HS-5 (cell line): ENCODE measurements at regions not wholly inside any gene's neighbourhood (a gene's known extent, or its start where the extent isn't known, plus 50 kb on each side); places are given as distances from the start of the nearest gene placed in this dataset.

Experiments used
- DNase-seq: peaks from one replicate; pipeline ENCODE4 v3.0.0-alpha.2; 2012; ENCODE audit warnings: low read depth

- no peak for DNase-seq
These were observed 154.8 kb upstream of the ID2 start for GRCh38 chr2:8527031-8527430.

DNA sequence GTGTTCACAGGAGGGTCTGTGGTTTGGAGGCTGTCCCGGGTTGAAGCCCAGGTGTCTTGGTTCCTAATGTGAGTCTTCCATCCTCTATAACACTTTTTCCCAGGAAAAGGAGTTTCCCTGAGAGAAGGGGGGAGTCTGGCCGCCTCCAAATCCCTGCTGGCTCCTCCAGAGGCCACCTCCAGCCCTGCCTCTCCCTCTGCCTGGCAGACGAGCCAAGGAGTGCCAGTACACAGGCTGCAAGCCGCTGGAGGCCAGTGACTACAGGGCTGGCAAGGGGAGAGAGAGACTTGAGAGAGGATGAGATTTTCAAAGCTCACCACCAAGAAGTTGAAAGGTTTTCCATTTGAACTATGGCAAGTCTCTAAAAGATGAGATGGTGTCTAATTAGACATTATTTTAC, 154.2 kb upstream of the ID2 start:
- DNase-seq = no peak

DNA sequence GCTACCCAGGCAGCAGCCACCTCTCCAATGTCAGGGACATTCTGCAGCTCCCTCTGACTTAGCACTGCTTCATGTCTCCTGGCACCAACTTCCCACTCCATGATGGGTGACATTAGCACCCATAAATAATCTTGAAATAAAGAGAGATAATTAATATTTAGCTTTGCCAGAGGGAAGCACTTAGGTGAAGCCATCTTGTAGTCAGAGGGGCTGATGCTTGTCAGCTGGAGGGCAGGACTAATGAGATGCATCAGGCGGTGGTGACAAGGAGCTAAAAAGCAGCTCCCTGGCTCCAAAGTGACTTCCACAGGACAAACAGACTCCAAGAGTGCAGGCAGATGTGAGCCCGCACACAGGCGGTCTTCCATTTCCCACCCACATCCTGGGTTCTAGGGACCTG, 153.0 kb upstream of the ID2 start:
- DNase-seq = no peak

DNA sequence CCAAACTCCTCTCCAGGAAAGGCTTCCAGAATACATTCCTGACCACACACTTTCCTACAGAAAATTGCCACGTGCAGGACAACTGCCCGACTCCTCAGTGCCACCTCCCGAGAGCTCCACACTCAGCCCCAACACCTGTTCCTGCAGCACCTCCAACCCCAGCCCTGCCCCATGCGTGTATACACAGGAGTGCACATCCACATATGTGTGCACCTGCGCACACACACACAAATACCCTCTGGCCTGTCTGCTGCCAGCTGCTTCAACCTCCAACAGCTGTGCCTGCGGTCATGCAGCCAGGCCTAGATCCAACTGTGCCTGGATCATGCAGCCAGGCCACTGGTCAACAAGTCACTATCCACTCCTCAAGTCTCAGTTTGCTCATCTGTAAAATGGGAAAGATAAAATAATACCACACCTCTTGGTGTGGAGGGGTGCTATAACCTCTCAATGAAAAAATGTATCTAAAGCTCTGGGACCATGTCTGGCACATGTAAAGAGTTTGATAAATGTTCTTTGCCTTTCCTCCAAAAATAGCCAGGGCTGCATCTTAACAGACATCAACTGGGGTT, 152.1 kb upstream of the ID2 start:
- DNase-seq = no peak

DNA sequence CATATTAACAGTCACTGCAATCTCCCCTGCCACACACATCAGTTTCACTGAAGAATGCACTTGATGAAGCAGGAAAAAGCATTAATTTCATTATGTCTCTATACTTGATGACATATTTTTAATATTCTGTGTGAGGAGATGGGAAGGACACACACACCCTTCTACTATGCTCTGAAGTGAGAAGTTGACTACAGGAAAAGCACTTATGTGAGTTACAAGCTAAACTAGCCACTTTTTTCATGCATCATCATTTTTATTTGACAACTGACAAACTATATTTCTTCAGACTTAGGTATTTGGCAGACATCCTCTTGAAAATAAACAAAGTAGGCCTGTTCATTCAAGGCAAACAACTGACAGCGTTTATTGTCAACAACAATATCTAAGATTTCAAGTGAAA, 150.4 kb upstream of the ID2 start:
- DNase-seq = no peak

- DNase-seq = no peak
These were observed 149.4 kb upstream of the ID2 start for GRCh38 chr2:8532438-8532837.

DNA sequence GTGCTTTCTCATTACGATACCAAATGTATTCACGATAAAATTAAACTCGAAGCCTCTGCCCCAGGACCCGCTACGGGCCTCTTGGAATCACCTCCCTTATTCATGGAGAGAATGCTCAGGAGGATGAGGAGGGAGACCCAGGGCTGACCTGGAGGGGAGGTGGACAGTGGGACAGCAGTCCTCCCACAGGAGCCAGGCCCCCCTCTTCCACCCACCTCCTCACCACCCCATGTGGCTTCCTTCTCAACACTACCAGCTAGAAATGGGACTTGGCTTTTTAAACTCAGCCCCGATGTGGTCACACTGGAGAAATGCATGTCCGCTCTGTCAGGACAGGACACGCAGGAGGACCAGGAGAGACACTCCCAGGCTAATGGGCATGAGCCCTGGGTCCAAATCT, 147.9 kb upstream of the ID2 start:
- DNase-seq = no peak

GRCh38 chr2:8534386-8534728, 147.5 kb upstream of the ID2 start:
- DNase-seq = no peak

DNA sequence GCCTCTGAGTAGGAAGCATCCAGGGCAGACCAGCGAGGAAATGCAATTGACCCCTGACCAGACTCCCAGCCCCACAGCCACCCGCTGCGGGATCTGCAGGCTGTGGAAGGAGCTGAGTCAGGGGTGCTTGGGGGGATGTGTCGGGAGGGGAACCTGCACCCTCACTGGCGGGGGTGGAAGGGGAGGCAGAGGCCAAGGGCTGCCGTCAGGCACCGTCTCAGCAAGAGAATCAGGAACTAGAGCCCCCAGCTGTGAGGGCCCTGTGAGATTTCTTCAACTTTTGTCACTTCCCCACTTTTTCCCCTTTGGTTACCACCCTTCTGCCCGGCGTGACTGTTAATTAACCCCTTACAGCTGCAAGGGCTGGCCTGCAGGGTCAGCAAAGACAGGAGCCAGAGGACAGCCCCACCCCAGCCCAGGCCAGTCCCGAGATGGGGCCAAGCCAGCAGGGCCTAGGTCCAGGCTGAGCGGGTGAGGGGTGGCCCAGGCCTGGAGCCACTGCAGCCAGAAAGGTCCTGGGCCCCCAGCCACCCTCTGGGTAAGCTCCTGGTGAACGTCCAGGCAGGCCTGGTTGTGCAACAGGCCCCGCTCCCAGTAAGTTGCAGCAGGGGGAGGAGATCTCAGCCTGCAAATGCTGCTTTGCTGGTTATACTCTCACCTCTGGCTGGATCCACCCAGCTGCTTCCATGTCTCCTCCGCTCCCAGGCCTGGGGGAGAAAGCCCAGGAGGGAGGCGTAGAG, 147.0 kb upstream of the ID2 start:
- DNase-seq = no peak

GRCh38 chr2:8535469-8535795, 146.4 kb upstream of the ID2 start:
- no peak for DNase-seq

DNA sequence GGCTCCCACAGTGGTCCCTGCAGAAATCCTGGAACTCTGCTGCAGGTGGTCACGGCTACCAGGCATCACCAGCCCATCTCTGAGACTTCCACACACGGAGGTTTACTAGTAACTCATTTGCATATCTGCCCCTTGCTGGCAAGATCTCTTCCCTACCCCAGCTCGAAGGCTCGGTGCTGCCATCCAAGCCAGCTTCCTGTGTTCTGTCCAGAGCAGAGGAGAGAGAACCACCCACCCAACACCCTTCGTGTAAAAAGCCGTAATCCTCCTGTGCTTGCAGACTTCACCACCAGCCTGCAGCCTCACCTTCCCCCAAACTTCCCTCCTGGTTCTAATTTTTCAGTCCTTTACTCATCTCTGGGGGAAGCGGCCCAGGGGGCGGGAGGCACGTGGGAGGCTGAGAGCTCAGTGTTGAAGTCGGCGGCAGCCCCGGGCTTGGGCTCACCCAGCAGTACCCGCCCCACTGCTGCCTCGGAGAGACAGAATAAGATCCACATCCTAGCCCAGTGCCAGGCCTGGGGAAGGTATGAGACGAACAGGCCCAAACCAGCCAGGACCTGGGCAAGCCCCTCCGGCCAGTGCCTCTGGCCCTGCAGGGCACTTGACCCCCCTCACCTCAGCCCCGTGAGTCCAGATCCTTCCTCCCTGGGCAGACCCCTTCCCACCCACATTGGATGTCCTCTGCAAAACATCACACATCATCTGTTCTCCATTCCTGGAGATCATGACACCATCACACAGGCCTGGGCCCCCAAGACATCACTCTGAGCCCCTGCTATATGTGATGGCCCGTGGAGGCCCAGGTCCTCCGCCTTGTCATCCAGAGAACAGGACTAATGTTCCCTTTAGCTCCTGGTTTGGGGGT, 145.8 kb upstream of the ID2 start:
- no peak for DNase-seq

DNA sequence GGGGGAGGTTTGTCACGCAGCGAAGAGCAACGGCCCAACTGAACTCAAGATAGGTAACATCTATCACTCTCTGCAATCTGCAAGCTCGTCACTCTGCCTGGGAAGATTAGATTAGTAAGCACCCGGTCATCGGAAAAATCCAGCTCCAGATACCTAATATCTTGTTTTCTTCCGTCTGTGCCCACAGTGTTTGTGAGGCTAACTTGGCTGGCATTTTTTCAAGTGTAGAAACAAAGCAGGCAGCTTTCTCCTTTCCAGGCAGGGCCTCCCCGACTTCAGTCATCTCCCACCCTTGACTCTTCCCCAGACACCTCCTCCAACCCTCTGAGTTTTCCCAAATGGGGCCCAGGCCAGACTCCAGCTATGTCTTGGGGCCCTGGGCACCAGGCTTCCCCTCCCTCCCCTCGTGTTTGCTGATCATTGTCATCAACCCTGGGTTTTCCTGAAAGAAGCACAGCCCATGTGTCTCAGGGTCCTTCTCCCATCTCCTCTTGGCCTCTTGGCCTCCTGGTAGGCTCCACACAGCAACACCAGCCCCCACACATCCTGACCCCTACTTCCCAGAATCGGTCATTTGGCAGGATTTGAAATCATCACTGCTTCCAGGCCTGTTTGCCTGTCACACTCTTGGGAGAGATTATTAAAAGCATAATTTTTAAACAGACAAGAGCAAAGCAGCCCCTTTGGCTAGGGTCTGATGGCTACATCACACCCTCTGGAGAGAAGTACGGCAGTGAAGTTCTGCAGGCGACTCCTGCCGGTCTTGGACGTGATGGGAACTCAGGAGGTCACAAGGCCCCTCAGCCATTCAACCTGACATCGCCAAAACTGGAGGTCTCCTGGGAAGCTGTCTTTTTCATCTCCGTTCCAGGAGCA, 144.9 kb upstream of the ID2 start:
- no peak for DNase-seq

DNA sequence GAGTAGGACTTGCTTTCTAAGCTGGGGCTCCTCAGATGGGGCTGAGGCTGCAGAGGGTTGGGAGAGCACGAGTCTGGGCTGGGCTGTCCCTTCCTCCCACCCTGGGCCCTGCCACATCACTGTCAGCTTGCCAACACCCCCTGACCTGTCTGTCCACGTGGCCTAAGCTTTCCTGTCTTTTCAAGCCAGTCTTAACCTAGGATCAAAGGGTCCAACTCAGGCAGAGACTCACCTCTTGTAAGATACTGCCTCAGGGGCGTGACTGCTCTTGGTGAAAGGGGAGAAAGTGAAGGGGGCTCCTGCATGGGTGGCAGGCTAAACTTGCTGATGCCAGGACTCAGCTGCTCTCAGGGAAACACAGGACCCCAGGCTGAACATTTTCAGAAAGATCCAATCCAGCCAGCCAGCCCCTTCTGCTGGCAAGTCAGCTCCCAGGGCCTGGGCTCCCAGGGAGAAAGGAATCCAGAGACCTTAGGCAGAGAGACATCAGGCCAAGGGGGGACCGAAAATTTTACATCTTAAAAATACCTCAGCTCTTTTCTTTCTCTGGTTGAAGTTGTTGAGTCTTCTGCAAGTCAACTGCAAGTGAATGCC, 144.2 kb upstream of the ID2 start:
- DNase-seq = no peak

GRCh38 chr2:8538531-8538930, 143.3 kb upstream of the ID2 start:
- no peak for DNase-seq

DNA sequence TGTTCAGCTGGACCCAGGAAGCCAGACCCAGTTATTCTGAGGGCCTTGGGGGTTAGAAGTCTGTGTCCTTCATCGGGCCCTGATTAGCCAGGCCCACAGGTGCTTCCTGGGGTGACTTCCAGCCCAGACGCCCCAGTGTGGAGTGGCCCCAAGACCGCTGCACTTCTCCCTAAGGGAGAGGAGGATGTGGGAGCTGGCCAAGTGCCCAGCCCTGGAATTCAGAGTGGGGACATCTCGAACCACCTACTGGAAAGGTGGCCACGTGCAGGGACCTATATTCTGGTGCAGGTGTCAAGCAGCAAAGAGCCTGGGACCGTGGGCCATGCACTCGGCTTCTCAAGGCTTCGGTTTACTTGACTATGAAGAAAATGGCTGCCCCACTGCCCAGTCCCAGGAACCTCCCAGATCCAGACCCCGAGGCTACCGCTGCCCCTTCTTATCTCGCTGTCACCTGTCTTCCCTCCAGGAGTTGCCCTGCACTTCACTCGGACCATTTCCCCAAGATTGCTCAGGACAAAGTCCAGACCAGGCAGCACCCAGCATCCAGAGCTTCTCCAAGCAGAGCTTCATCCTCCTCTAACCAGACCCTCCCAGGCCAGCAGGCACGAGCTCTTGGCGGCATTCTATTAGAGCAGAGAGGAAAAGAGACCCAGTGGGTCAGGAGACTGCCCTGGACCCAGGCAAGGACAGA, 142.8 kb upstream of the ID2 start:
- no peak for DNase-seq

DNA sequence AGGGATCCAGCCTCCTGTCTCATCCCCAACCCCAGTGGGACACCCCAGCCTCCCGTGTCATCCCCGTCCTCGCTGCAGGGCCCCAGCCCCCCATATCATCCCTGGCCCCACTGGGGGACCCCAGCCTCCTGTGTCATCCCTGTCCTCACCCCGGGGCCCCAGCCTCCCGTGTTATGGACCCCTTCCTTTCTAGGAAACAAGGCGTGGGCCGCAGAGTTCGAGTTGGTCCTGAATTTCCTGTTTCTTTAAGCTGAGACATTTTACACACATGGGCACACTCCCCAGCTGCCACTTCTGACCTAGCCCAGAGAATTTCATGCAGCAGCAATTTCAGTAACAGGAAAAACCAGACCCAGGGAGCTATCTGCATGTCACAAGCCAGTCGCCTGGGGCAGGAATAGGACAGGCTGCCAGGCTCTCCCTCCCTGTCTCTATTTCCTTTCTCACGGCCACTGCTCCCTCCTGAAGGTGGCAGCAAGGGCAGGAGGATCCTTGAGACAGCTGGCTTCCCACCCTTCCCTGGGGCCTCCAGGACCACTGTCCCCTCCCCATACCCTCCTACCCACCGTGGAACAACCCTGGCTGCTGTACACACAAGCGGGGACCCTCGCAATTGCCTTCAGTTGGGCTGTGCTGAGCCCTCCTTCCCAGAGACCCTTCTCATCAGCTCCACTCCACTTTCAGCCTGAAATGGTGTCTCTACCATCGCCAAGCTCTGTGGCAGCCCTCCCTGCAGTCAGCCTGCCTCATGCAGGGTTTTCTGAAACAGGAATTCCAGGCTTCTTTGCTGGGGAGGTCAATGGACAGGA, 141.9 kb upstream of the ID2 start:
- no peak for DNase-seq

DNA sequence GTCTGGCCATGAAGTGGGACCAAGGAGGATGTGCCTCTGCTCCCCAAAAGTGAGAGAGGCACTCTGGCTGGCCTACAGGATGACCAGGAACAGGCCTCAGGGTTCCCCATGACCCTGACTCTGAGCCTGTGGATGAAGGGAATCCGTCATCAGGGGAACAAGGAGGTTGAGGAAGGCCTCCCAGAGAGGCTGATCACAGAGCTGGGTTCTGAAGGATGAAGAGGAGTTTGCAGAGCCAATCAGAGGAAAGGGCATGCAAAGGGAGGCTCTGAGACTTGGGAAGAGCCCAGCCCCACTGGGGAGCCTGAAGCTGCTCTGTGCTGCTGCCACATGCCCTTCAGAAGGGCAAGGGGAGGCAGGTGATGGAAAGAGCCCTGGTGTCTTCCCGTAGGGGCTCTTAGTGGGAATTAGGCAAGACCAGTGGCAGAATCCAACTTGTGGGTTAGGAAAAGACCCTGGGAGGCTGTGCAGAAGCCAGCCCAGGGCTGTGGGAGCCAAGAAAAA, 141.3 kb upstream of the ID2 start:
- no peak for DNase-seq

DNA sequence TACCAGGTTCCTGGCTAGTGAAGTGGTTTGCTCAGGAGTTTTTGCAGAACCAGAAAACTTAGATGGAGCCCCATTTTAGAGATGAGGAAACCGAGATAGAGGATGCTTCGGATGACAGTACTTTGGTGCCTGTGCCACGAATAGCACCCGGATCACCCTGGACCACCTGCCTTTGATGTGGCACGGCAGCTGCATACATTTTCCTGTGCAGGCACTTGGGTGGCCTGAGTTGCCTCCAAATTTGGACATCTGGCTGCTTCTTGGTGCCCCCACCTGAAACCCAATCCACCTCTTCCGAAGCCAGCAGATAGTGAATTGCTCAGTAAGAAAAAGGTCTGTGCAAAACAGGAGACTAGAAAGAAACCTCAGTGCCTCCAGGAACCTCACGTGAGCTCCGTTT, 140.6 kb upstream of the ID2 start:
- no peak for DNase-seq

DNA sequence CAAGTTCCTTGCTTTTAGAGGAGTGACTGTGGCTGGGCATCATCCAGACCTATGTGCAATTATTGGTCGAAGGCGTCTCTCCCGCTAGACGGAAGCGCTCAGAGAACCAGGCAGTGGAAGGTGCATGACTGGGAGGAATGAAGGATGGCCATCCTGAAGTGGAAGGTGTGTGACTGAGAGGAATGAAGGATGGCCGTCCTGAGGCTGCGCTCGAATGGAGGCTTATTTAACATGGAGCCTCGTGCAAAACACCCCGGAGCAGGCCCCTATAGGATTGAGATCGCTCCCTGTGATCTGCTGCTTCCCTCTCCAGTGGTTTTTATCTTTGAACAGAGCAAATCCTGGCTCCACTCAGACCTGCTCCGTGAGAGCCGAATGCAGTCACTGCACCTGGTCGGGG, 140.2 kb upstream of the ID2 start:
- DNase-seq = no peak

DNA sequence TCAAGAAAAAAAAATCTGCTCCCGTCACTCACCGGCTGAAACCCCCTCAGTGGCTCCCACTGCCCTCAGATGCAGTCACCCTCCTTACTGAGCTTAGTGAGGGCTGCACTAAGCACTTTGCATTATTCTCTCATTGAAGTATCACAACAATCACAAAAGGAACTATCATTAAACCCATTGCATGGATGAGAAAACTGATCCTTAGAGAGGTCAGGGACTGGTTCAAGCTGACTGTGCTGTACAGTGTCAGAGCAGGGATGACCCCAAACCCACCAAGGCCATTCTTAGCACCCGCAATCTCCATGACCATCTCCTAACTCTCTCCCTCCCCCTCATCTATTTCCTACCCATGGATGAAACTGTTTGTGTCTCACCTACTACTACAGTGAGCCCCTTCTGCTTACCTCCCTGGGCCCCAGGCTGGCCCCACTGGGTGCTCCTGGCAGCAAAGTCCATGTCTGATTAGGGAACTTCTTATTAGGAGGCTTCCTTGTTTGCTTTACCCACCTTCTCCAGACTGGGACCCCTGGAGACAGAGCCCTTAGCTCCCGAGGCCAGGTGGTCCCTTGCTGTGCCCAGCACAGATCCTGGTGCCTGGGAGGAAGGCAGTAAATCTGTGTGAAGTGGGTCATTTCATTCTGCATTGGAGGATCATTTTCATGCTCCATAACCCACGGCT, 139.3 kb upstream of the ID2 start:
- DNase-seq = no peak
